Upper lobe of left lung (tissue), 4 donors: ENCODE measurements at regions not wholly inside any gene's neighbourhood (a gene's known extent, or its start where the extent isn't known, plus 50 kb on each side); places are given as distances from the start of the nearest gene placed in this dataset.

Source experiments
- EP300 ChIP-seq, 4 donors: sonication (generic); formaldehyde crosslinking; IDR thresholded peaks; one replicate each; pipeline ENCODE4 v1.5.1; 2017; ENCODE audit warnings: antibody characterized with exemption in 4 of 4, control low read depth in 2 of 4
- POLR2A ChIP-seq, 4 donors: fragments of 450-650 bp; IDR thresholded peaks; one replicate each; pipeline ENCODE4 v1.5.1; 2016 to 2017; ENCODE audit warnings: antibody characterized with exemption in 4 of 4, mild to moderate bottlenecking in 2 of 4
- POLR2AphosphoS5 ChIP-seq, 2 donors: sonication (generic); formaldehyde crosslinking; IDR thresholded peaks; one replicate each; pipeline ENCODE4 v1.5.1; 2017; ENCODE audit warnings: antibody characterized with exemption in 2 of 2
- TF ChIP-seq, protein P1 (sequence below), 6 experiments: fragments of 450-650 bp in 4 of 6; fragments of 200-600 bp in 2 of 6; sonication (generic) in 2 of 6; IDR thresholded peaks; one replicate each; pipeline ENCODE4 v1.5.1; 2016 to 2019; ENCODE audit warnings: antibody characterized with exemption in 6 of 6

DNA sequence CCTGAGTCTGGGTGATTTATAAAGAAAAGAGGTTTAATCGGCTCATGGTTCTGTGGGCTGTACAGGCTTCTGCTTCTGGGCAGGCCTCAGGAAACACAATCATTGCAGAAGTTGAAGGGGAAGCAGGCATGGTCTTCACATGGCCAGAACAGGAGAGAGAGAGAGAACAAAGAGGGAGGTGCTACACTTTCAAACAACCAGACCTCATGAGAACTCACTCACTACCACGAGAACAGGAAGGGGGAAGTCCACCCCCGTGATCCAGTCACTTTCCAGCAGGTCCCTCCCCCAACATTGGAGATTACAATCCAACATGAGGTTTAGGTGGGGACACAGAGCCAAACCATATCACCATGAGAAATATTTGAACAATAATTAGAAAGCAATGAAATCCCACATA, 222.9 kb downstream of the FAM72C start:
- no peak for TF ChIP-seq POLR2A (IDR thresholded peaks at IDR 0.05)
- TF ChIP-seq EP300 (IDR thresholded peaks at IDR 0.05): no peak
- TF ChIP-seq, protein P1, sequence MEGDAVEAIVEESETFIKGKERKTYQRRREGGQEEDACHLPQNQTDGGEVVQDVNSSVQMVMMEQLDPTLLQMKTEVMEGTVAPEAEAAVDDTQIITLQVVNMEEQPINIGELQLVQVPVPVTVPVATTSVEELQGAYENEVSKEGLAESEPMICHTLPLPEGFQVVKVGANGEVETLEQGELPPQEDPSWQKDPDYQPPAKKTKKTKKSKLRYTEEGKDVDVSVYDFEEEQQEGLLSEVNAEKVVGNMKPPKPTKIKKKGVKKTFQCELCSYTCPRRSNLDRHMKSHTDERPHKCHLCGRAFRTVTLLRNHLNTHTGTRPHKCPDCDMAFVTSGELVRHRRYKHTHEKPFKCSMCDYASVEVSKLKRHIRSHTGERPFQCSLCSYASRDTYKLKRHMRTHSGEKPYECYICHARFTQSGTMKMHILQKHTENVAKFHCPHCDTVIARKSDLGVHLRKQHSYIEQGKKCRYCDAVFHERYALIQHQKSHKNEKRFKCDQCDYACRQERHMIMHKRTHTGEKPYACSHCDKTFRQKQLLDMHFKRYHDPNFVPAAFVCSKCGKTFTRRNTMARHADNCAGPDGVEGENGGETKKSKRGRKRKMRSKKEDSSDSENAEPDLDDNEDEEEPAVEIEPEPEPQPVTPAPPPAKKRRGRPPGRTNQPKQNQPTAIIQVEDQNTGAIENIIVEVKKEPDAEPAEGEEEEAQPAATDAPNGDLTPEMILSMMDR (IDR thresholded peaks at IDR 0.05): no peak
- TF ChIP-seq POLR2AphosphoS5 (IDR thresholded peaks at IDR 0.05): no peak
